HEK293 (cell line): ENCODE measurements at regions not wholly inside any gene's neighbourhood (a gene's known extent, or its start where the extent isn't known, plus 50 kb on each side); places are given as distances from the start of the nearest gene placed in this dataset.

Experiments
- KLF9 ChIP-seq: fragments of 450-650 bp; formaldehyde crosslinking; IDR thresholded peaks from 2 replicates; pipeline ENCODE4 v1.5.1; 2016; ENCODE audit warnings: missing biosample characterization, missing genetic modification characterization, low read depth
- ZNF155 ChIP-seq: fragments of 450-650 bp; formaldehyde crosslinking; IDR thresholded peaks from 2 replicates; pipeline ENCODE4 v1.5.1; 2016; ENCODE audit warnings: missing biosample characterization, missing genetic modification characterization
- ZNF776 ChIP-seq: fragments of 450-650 bp; formaldehyde crosslinking; IDR thresholded peaks from 2 replicates; pipeline ENCODE4 v1.5.0; 2017; ENCODE audit warnings: missing biosample characterization, missing genetic modification characterization, borderline replicate concordance
- TF ChIP-seq, protein P1 (sequence below): fragments of 450-650 bp; formaldehyde crosslinking; IDR thresholded peaks from 2 replicates; pipeline ENCODE4 v1.5.1; 2016; ENCODE audit warnings: missing biosample characterization, missing genetic modification characterization

DNA sequence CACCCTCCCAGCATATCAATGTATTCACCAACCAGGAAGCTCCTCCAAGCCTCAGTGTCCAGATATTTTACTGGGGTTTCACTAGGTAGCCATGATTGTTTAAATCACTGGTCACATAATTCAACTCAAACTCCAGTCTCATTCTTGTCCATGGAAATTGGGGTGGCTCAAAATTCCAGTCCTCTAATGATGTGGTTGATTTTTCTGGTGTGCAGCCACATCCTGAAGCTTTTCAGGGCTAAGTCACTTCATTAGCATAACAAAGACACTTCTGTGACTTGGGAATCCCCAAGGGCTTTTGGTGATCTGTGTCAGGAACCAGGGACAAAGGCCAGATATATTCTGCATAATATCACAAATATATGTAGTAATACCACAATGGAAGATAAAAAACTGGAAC lies 786.9 kb upstream of the IGFBP3 start:
- TF ChIP-seq ZNF776 (tag by site-specific recombination) (no peak), KLF9 (tag by site-specific recombination) (no peak), ZNF155 (tag by site-specific recombination) (no peak)
- TF ChIP-seq, protein P1, sequence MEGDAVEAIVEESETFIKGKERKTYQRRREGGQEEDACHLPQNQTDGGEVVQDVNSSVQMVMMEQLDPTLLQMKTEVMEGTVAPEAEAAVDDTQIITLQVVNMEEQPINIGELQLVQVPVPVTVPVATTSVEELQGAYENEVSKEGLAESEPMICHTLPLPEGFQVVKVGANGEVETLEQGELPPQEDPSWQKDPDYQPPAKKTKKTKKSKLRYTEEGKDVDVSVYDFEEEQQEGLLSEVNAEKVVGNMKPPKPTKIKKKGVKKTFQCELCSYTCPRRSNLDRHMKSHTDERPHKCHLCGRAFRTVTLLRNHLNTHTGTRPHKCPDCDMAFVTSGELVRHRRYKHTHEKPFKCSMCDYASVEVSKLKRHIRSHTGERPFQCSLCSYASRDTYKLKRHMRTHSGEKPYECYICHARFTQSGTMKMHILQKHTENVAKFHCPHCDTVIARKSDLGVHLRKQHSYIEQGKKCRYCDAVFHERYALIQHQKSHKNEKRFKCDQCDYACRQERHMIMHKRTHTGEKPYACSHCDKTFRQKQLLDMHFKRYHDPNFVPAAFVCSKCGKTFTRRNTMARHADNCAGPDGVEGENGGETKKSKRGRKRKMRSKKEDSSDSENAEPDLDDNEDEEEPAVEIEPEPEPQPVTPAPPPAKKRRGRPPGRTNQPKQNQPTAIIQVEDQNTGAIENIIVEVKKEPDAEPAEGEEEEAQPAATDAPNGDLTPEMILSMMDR = no peak
